GM19452 (cell line): ENCODE measurements at regions not wholly inside any gene's neighbourhood (a gene's known extent, or its start where the extent isn't known, plus 50 kb on each side); places are given as distances from the start of the nearest gene placed in this dataset.

Source experiments
- ATAC-seq: cut with Tn5 transposase; IDR thresholded peaks from one replicate; pipeline ENCODE4 v1.9.1; 2021; ENCODE audit not compliant: unreplicated experiment

- ATAC-seq = no peak
These were observed 91.5 kb upstream of the SCOC start for GRCh38 chr4:140281828-140282552.

- ATAC-seq = no peak
These were observed 95.9 kb upstream of the SCOC start for GRCh38 chr4:140277576-140277975.

DNA sequence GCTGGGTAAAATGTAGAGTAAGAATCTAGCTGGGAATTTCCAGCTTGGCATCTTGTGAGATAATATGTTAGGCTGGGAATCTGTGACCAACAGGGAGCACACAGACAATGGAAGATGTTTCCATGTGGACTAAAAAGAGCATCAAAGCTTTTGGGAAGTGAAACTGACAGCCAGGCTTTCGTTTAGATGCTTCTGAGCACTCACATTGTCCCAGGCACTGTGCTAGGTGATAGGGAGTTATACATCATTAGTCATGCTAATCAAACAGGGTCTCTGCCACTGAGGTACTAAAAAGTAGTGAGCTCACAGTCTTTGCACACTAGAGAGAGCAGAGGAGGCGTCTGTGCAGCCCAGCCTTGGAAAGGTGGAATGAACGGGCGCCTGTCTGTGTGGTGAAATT lies 101.9 kb upstream of the SCOC start:
- no peak for ATAC-seq

GRCh38 chr4:140269369-140269768 lies 104.1 kb upstream of the SCOC start:
- no peak for ATAC-seq

GRCh38 chr4:140268186-140268841 lies 105.1 kb upstream of the SCOC start:
- no peak for ATAC-seq

- ATAC-seq = no peak
These were observed 105.9 kb upstream of the SCOC start for GRCh38 chr4:140267576-140267975.

DNA sequence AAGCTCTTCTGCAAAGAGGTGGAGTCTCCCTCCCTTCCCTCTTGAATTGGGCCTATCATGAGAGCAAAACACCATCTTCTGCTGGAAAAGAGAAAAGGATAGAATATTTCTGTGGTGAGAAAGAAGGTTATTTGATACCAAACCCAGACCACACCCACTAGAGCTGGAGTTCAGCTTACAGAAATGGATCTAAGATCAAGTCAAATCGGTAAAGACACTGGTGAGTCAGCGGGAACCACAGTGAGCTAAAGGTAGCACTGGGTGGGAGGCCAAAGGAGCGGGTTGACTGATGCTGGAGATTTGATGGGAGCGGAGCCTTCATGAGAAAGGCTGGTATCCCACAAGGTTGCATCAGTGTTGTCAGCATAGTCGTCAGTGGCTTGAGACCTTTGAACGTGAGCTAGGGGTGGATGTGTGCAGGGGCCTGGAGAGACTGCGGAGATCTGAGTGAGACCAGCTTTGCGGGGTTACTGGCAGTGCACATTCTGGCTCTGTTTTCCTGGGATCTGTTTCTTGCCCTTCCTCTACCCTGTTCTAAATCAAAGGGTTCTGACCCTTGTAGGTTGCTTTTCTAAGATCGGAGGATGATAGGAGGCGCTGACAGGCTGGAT lies 106.4 kb upstream of the SCOC start:
- no peak for ATAC-seq

GRCh38 chr4:140260227-140260626 lies 106.2 kb upstream of the MAML3 start:
- ATAC-seq = no peak

GRCh38 chr4:140258476-140258875 lies 104.5 kb upstream of the MAML3 start:
- ATAC-seq = no peak

DNA sequence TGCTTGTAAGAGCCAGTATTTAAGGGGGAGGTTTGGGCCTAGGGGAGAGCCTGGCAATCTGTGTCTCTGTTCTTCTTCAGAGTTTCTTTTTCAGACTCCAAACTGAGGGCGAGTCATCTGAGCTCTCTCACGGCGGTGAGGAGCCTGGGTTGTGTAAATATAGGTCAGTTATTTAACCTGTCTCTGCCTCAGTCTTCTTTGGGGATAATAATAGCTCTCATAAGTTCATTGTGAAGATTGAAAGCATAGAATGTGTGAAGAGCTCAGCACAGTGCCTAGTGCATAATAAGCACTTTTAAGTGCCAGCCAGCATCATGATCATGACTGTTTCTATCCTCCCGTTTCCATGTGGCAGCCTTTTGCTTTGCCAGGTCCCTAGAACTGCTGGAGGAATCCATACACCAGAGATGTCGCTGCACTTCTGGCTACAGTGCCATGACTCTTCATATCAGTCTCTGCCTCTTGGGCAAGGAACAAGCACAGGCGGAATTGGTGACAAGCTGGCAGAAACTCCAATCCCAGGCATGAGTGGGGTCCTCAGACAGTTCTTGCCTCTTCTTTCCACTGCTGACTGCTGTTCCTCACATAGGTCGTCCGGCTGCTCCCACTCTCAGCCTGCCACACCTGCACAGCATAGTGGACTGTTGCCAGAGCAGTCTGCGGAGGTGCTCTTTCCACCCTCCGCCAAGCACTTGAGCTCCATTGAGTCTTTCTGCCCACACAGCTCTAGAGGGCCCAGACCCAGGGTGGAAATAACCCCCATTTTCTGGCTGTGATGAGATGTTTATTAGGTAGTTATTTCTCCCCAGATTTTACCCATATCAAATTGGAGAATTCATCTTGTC lies 103.7 kb upstream of the MAML3 start:
- no peak for ATAC-seq

GRCh38 chr4:140256941-140257340 lies 103.0 kb upstream of the MAML3 start:
- ATAC-seq = no peak

DNA sequence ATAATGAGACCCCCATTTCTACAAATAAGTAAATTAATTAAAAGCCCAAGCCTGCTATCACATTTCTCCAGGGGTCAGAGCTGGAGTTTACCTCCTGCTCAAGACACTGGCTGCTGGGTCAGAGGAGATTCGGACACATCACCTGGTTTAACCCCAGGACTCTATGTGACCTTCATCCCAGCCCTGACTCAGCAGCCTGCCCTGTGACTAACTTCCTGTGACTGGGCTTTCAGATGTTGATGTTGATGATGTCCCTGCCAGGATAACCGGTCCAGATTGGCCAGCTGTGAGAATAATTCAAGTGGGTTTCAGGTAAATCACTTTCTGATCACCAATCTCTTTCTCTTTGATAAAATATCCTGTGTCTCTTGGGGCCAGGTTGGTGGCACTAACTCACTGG lies 102.4 kb upstream of the MAML3 start:
- no peak for ATAC-seq

GRCh38 chr4:140255927-140256326 lies 101.9 kb upstream of the MAML3 start:
- no peak for ATAC-seq

DNA sequence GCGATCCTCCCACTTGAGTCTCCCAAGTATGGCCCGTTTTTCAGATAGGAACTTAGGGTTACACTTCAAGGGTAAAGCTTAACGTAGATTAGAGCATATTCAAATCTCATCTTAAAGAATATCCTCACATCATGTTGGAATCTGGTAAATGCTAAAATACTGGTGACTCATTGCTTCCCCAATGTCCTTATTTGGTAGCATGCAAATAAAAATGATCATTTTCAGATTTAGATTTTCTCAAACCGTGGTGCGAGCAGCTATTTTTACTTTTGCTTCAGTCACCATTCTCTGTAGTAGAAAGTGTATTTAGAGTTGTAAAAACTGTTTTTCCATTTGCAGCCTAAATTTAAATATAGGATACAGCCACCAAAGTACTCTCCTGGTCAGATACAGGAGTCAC lies 101.5 kb upstream of the MAML3 start:
- no peak for ATAC-seq

- ATAC-seq = no peak
These were observed 100.8 kb upstream of the MAML3 start for GRCh38 chr4:140254651-140255299.

GRCh38 chr4:140253556-140254027 lies 99.6 kb upstream of the MAML3 start:
- ATAC-seq = no peak

GRCh38 chr4:140252742-140253555 lies 99.0 kb upstream of the MAML3 start:
- peak; percentile 44 for ATAC-seq

GRCh38 chr4:140252141-140252741 lies 98.3 kb upstream of the MAML3 start:
- ATAC-seq = no peak

DNA sequence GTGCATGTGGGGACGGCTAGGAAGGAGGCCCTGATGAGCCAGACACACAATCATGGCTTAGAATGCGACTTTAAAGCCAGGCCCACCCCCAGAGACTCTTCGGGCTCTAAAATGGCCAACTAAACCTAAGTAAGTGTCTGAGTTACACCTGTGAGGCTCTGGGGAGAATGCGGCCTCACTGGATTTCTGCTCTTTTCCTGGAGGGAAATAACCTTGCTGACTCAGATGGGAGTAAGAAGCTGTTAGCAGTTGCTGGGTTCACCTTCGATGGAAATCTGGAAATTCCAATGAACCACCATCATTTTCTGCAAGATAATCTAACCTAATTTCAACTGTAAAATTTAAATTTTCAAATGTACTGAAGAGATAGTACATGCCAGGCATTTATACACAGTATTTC lies 97.6 kb upstream of the MAML3 start:
- ATAC-seq = no peak
